Choroid plexus epithelial cell (primary cell): ENCODE measurements at regions not wholly inside any gene's neighbourhood (a gene's known extent, or its start where the extent isn't known, plus 50 kb on each side); places are given as distances from the start of the nearest gene placed in this dataset.
"Not testable (repeated sequence)": the region's sequence is repeated elsewhere in the genome, so short reads cannot be mapped to it uniquely, and the experiment has no call there.

Source experiments
- DNase-seq: peaks from one replicate; pipeline ENCODE4 v3.0.0-alpha.2; 2010; ENCODE audit warnings: low read depth
- H3K4me3 ChIP-seq: 2 replicates; pipeline ENCODE4 v1.5.1; 2011; ENCODE audit warnings: low read depth, mild to moderate bottlenecking, control low read depth, low read length, moderate library complexity
- TF ChIP-seq, protein P1 (sequence below): conservative IDR thresholded peaks from 2 replicates; pipeline ENCODE4 v1.5.1; 2011; ENCODE audit warnings: low read depth, mild to moderate bottlenecking, control low read depth, inconsistent platforms, low read length, moderate library complexity

DNA sequence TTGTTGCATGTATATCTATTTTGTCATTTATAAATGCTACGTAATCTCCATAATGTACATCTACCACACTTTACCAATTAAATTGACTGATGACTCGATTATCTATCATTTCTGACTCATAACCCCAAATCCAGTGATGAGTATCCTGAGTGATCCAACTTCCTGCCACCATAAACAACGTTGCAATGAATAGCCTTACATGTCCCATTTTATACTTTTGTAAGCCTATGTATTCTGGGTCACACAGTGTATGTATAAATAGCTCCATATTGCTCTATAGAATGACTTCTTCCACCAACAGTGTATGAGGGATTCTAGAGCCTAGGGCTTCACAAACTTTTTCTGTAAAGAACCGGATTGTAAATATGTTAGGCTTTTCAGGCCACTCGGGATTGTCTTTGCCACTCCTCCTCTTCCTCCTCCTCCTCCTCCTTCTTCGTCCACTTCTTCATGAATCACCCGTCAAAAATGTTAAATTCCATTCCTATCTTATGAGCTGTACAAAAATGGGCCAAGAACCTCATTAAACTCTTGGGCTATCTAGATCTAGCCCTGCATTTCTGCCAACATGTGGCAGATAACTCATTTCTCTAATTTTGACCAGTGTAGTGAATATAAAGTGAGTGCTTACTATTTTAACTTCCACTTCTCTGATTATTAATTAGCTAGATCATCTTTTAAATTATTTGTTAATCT is 672.2 kb upstream of the AMOT start:
- TF ChIP-seq, protein P1, sequence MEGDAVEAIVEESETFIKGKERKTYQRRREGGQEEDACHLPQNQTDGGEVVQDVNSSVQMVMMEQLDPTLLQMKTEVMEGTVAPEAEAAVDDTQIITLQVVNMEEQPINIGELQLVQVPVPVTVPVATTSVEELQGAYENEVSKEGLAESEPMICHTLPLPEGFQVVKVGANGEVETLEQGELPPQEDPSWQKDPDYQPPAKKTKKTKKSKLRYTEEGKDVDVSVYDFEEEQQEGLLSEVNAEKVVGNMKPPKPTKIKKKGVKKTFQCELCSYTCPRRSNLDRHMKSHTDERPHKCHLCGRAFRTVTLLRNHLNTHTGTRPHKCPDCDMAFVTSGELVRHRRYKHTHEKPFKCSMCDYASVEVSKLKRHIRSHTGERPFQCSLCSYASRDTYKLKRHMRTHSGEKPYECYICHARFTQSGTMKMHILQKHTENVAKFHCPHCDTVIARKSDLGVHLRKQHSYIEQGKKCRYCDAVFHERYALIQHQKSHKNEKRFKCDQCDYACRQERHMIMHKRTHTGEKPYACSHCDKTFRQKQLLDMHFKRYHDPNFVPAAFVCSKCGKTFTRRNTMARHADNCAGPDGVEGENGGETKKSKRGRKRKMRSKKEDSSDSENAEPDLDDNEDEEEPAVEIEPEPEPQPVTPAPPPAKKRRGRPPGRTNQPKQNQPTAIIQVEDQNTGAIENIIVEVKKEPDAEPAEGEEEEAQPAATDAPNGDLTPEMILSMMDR = no peak

DNA sequence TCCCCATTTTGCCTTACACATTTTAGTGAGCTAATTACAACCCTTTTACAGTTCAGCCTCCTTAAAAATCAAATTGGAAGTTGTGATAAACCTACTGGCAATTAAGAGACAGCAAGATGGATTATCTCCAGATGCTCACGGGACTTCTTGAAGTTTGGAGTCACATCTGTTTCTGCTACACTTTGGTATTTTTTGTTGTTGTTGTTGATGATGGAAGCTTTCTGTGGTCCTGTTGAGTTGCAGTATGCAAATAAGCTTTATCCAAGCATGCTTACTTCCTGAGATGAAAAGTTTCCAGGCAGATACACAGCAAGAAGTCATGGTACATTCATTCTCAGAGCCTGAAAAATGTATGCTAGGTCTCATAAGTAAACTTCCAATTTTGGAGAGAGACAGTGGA is 670.0 kb upstream of the AMOT start:
- H3K4me3 ChIP-seq = no peak overlapping the region
- TF ChIP-seq, protein P1 = no peak
- DNase-seq = no peak

More for the DNA sequence above, 672.2 kb upstream of the AMOT start:
- no peak overlapping the region for H3K4me3 ChIP-seq
- peak; percentile 54 for DNase-seq

DNA sequence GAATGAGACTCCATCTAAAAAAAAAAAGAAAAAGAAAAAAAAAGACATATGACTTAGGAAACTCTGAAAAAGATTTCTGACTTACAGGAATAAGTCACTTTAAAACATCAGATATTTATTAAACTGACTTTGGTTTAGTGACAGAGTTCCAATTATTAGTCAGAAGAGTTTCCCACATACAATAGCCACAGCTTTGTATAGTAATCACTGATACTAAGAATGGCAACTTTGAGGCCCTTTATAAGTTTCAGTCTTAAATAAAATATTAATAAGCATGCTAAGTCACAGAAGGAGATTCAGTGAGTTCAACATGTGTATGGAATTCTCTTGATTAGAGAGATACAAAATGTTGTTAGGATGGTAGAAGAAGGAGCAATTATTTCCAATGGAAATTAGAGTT is 652.3 kb upstream of the AMOT start:
- no peak overlapping the region for H3K4me3 ChIP-seq
- no peak for DNase-seq
- TF ChIP-seq, protein P1 = no peak

DNA sequence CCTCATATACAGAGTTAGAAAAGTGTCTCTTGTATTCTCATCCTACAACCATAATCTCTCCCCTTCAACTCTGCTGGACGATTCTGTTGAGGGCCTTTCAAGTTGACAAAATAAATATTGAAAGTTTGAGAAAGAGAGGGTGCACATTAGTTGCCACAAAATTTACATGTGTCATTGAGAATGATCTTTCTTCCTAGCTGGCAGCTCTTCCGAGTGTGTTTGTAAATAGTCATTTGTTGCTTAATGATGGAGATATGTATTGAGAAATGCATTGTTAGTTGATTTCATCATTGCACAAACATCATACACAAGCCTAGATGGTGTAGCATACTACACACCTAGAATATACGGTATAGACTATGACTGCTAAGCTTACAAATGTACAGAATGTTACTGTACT is 632.8 kb upstream of the AMOT start:
- no peak for DNase-seq
- no peak overlapping the region for H3K4me3 ChIP-seq

DNA sequence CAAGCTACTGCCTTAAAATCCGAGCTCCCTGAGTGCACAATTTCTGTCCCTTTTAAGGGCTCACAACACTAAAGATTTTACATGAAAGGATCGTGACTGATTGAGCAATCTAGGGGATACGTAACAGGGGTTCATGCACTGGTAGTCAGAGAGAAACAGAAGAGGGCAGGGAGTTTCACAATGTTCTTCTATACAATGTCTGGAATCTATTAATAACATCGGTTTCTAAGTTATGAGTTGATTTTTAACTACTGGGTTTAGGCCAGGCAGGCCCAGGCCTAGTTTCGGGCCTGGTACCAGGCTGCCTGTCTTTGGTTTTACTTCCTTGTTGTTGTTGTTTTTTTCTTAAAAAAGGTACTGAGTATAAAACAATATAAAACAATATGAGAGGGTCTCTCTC is 632.4 kb upstream of the AMOT start:
- not testable (repeated sequence) for DNase-seq, H3K4me3 ChIP-seq

More for the DNA sequence above, 632.8 kb upstream of the AMOT start:
- TF ChIP-seq, protein P1 = no peak

DNA sequence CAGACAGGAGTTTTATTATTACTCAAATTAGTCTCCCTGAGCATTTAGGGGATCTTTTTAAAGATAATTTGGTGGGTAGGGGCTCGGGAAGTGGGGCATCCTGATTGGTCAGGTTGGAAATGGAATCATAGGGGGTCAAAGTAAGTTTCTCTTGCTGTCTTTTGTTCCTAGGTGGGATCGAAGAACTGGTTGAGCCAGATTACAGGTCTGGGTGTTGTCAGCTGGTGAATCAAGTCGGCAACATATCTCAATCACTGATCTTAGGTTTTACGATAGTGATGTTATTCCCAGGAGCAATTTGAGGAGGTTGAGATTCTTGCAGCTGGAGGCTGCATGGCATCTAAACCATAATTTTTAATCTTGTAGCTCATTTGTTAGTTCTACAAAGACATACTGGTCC is 629.5 kb upstream of the AMOT start:
- DNase-seq = no peak
- TF ChIP-seq, protein P1 = no peak
- H3K4me3 ChIP-seq = no peak overlapping the region

DNA sequence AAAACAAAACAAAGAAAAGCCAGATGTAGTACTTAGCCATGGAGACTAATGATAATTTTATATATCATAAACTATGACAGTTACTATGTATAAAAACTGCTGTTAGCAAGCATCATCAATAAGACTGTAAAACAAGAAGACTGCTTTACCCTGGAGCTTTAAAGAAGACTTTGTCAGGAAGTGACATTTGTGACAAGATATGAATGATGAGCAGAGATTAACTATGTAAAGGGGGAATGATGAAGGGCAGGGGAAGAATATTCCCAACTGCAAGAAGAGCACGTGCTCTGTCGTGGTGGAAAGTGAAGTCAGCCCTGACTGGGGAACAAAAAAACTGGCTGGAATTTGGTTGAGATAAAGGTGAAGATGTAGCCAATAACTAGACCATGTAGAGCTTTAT is 617.1 kb upstream of the AMOT start:
- TF ChIP-seq, protein P1 = no peak
- DNase-seq = no peak
- no peak overlapping the region for H3K4me3 ChIP-seq
